ENCODE measurements at regions not wholly inside any gene's neighbourhood (a gene's known extent, or its start where the extent isn't known, plus 50 kb on each side); places are given as distances from the start of the nearest gene placed in this dataset.

- TF ChIP-seq, protein P1, sequence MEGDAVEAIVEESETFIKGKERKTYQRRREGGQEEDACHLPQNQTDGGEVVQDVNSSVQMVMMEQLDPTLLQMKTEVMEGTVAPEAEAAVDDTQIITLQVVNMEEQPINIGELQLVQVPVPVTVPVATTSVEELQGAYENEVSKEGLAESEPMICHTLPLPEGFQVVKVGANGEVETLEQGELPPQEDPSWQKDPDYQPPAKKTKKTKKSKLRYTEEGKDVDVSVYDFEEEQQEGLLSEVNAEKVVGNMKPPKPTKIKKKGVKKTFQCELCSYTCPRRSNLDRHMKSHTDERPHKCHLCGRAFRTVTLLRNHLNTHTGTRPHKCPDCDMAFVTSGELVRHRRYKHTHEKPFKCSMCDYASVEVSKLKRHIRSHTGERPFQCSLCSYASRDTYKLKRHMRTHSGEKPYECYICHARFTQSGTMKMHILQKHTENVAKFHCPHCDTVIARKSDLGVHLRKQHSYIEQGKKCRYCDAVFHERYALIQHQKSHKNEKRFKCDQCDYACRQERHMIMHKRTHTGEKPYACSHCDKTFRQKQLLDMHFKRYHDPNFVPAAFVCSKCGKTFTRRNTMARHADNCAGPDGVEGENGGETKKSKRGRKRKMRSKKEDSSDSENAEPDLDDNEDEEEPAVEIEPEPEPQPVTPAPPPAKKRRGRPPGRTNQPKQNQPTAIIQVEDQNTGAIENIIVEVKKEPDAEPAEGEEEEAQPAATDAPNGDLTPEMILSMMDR (IDR thresholded peaks at IDR 0.05; ENCODE audit: borderline replicate concordance, extremely low read depth, low read length, poor library complexity, severe bottlenecking), result no peak
- no peak for TF ChIP-seq EZH2 (IDR thresholded peaks at IDR 0.05; ENCODE audit: borderline replicate concordance, low read depth, low read length, severe bottlenecking)
These were observed 695.4 kb downstream of the BRINP3 start for GRCh38 chr1:189782295-189782694.
